ENCODE measurements at regions not wholly inside any gene's neighbourhood (a gene's known extent, or its start where the extent isn't known, plus 50 kb on each side); places are given as distances from the start of the nearest gene placed in this dataset.
"Not testable (repeated sequence)": the region's sequence is repeated elsewhere in the genome, so short reads cannot be mapped to it uniquely, and the experiment has no call there.

DNA sequence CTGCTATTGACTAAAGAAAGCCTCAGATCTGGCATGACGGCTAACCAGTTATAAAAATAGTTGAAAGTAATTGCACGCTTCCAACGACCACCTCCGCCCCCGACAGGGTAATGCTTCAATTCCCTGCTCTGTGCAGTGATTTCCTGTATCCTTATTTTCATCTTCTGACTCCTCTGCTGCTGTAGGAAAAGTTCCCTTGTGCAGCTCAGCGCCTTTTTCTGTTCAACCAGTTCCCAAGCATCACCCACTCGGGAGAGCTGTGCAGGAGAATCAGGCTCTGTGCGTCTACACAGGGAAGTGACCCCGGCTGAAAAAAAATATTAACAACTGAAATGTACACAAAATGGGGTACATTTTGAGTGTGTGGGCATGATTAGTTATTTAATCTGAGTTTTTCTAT is 91.3 kb upstream of the COPS8 start:
- DNase-seq (ENCODE audit: low spot score) = no peak

DNA sequence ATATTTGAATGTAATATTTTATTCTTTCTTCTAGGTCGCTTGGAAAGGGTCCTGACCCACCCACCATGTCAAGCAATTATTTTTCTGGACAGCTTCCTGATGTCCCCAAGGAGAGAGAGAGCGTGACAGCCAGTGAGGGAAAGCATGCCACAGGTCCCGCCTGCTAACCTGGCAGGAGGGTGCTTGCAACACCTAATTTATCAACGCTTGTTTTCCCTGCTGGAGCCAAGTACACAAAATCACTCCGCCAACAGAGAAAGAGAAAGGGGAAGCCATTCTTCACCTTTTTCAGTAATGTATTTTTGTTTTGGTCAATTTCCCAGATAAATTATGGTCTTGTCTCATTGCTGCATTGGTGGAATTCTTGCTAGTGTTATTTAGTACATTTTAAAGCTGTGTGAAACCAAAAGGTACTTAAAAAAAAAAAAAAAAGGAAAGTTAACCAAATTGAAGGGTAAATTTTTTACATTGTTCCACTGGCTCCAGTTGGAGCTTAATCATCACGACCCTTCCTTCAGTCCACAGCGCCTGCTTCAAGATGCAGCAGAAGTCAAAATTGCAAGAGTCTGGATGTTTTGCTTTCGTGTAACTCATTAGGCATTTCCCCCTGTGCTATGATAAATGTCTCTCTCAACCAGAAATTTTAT is 88.5 kb upstream of the COPS8 start:
- no peak for DNase-seq (ENCODE audit: low spot score)

- DNase-seq (ENCODE audit: low spot score) = no peak
These were observed 87.5 kb upstream of the COPS8 start for GRCh38 chr2:236998236-236998635.

DNA sequence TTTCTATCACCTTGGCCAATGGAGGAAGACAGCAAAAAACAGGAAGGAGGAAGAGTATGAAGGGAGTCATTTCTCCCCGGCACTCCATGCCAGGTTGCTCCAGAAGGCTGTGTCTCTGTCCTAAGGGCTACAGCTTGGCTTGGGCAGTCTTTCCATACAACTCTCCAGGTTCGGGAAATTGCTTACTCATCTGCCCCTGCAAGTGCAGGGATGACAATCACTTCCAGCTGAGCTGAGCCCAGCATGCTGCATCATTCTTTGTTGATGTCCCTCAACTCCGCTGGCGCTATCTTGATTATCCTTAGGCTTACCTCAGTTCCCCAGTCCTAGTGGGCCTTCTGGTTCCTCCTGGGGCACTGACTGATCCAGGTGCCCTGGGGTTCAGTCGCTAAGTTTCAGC is 86.9 kb upstream of the COPS8 start:
- no peak for DNase-seq (ENCODE audit: low spot score)

- DNase-seq (ENCODE audit: low spot score) = no peak
These were observed 85.2 kb upstream of the COPS8 start for GRCh38 chr2:237000481-237000880.

GRCh38 chr2:237005341-237005740 is 80.3 kb upstream of the COPS8 start:
- not testable (repeated sequence) for DNase-seq (ENCODE audit: low spot score)

- no peak for DNase-seq (ENCODE audit: low spot score)
These were observed 74.4 kb upstream of the COPS8 start for GRCh38 chr2:237011206-237011795.

GRCh38 chr2:237012004-237012403 is 73.7 kb upstream of the COPS8 start:
- DNase-seq (ENCODE audit: low spot score) = no peak

- DNase-seq (ENCODE audit: low spot score) = no peak
These were observed 73.0 kb upstream of the COPS8 start for GRCh38 chr2:237012577-237013267.

- no peak for DNase-seq (ENCODE audit: low spot score)
These were observed 69.4 kb upstream of the COPS8 start for GRCh38 chr2:237016121-237016915.

- no peak for DNase-seq (ENCODE audit: low spot score)
These were observed 65.6 kb upstream of the COPS8 start for GRCh38 chr2:237020090-237020489.

DNA sequence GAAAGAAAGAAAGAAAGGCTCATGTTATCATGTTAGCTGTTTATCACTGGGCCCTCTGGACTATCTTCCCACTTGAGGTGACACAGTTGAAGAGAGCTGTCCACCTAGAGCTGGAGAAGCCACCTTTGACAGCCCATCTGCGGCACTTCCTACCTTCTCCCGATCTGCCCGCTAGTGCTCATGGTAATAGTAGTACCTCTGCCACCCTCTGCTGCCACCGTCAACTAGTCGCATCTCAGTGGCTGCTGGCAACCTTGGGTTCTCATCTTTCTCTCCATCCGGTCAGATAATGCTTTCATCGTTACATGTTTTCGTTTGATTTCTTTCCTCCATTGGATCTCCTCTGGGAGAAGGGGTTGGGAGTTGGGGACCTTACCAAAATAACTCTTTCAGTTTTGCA is 63.2 kb upstream of the COPS8 start:
- DNase-seq (ENCODE audit: low spot score) = no peak

DNA sequence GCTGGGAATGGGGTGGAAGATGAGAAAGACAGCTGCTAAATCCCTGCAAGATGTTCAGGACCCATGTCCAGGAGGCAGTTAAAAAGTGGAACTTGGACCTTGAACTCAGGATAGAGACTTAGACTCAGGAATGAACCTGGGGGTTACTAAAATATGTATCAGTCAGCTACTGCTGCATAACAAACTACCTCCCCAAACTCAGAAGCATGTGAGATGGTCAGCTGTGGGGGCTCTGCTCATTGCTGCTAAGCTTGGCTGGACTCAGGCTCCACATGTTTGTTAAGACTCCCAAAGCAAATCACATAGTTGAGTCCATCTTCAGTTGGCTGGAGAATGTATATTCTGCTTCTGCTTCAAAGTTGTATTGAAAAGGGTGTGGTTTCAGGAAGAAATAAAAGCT is 61.4 kb upstream of the COPS8 start:
- no peak for DNase-seq (ENCODE audit: low spot score)

GRCh38 chr2:237025090-237025865 is 60.4 kb upstream of the COPS8 start:
- DNase-seq (ENCODE audit: low spot score) = peak; percentile 78

GRCh38 chr2:237026981-237027711 is 58.5 kb upstream of the COPS8 start:
- peak; percentile 69 for DNase-seq (ENCODE audit: low spot score)

DNA sequence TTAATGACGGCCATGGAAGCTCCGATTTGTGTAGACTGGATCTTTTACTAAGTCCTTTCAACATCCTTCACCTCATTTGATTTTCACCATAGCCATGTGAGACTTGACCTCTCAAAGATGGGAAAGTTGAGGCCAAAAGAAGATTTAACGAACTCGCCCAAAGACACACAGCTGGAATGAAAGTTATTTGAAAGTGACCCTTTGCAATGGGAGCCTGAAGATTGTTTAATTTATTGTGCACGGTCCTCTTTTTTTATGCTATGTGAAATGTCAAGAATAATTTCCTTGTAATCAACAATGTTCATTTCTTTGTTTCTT is 58.0 kb upstream of the COPS8 start:
- DNase-seq (ENCODE audit: low spot score) = no peak

- DNase-seq (ENCODE audit: low spot score) = no peak
These were observed 55.3 kb upstream of the COPS8 start for GRCh38 chr2:237030382-237030781.

DNA sequence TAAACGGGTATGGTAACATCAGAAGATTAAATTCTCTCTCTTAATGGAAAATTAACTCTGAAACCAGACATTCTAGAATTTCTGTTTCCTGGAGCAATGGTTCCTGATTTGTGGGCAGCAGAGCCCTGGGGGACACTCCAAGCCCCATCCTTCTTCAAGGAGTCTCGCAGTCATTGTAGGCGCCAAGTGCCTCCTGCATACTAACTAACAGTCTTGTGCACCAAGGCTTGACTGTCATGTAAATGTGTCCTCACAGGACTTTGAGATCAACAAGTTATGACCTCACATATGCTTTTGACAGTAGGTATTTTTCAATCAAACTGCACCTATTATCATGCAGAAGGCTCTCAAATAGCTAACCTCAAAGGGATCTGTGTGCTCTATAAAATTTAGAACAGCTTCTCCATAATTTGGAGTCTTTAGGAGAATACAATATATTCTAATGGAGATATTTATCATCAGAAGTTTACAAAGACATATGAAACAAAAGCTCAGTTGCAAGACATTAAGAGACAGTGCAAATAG is 52.1 kb upstream of the COPS8 start:
- DNase-seq (ENCODE audit: low spot score) = no peak

DNA sequence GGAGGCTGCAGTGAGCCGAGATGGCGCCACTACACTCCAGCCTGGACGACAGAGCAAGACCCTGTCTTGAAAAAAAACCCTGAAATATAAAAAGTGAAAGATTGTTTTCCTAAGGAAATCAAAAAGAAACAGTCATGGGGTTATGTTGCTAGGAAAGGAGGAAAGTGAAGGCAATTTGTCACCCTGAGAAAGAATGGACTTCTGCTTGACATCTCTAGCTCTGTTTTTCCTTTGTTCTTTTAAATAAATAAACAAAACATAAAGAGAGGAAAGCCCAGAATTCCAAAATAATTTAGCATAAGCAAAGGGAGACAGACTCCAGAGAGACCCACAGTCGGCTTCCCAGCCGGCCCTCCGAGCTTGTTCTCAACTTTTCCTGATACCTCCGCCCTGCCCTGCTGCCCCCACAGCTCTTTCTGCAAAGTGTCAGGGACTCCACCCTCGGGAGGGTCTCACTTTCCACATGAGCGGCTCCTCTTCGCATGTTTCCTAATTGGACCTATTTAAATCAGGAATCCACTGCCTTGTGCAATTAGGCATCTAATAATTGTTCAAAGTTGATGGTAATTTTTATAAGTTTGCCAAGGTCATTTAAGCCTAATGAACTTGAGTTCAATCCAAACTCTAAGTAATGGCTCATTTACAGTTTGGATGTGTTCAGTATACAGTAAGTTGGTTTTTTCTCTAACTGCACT is 49.8 kb upstream of the COPS8 start:
- DNase-seq (ENCODE audit: low spot score) = no peak

Measured in SW480 (cell line).